Fibroblast of the conjunctiva (primary cell): ENCODE measurements at regions not wholly inside any gene's neighbourhood (a gene's known extent, or its start where the extent isn't known, plus 50 kb on each side); places are given as distances from the start of the nearest gene placed in this dataset.

Experiments used
- DNase-seq: peaks from one replicate; pipeline ENCODE4 v3.0.0-alpha.2; 2010; ENCODE audit warnings: low read depth

- no peak for DNase-seq
Measured at GRCh38 chr7:55624813-55625212, 52.5 kb upstream of the VOPP1 start.

GRCh38 chr7:55623617-55624016 is 51.3 kb upstream of the VOPP1 start:
- no peak for DNase-seq

- no peak for DNase-seq
Measured at GRCh38 chr7:55622241-55622640, 49.9 kb upstream of the VOPP1 start.
